GM10248 (cell line): ENCODE measurements at regions not wholly inside any gene's neighbourhood (a gene's known extent, or its start where the extent isn't known, plus 50 kb on each side); places are given as distances from the start of the nearest gene placed in this dataset.

Experiments used
- CTCF ChIA-PET: fragments of 300-600 bp; sonication (Branson Sonifier 250); formaldehyde crosslinking; extraction: SDS; loops from one replicate; lab custom pipeline; 2021; ENCODE audit warnings: antibody characterized with exemption; lab: Yijun Ruan, JAX
- POLR2A ChIA-PET: fragments of 350-650 bp; sonication (Branson Sonifier 250); formaldehyde crosslinking; extraction: SDS; loops from one replicate; lab custom pipeline; 2020; ENCODE audit warnings: antibody characterized with exemption; lab: Yijun Ruan, JAX
- DNase-seq: peaks from one replicate; pipeline ENCODE4 v3.0.0; 2012; ENCODE audit errors: extremely low spot score
- CTCF ChIP-seq: IDR thresholded peaks from 2 replicates; pipeline ENCODE4 v1.5.1; 2012; ENCODE audit warnings: mild to moderate bottlenecking, low read depth; ENCODE audit errors: extremely low read depth, missing control alignments, control extremely low read depth

- DNase-seq = no peak
- TF ChIP-seq CTCF = no peak
- POLR2A ChIA-PET = no interaction called here
- CTCF ChIA-PET = no interaction called here
Measured at GRCh38 chr13:97781891-97782305, 171.6 kb upstream of the IPO5 start.

- DNase-seq = no peak
- CTCF ChIA-PET = interaction anchor here (0.9 kb wide), 1 partner anchor 15 kb away, joined by 3 read pairs; no protein-coding TSS in a partner anchor
- POLR2A ChIA-PET = no interaction called here
- TF ChIP-seq CTCF = no peak
Measured at GRCh38 chr13:97786510-97786909, 167.0 kb upstream of the IPO5 start.

- DNase-seq = no peak
- no peak for TF ChIP-seq CTCF
- ChIA-PET CTCF (interaction anchor here (1.8 kb wide), 1 partner anchor 688 kb away, joined by 5 read pairs; no protein-coding TSS in a partner anchor), POLR2A (no interaction called here)
Measured at GRCh38 chr13:97797553-97797952, 155.9 kb upstream of the IPO5 start.

GRCh38 chr13:97798171-97798821 lies 155.2 kb upstream of the IPO5 start:
- no peak for DNase-seq
- ChIA-PET CTCF (interaction anchor here (1.8 kb wide), 1 partner anchor 689 kb away, joined by 5 read pairs; no protein-coding TSS in a partner anchor), POLR2A (no interaction called here)
- TF ChIP-seq CTCF = no peak

GRCh38 chr13:97798836-97799235 lies 154.6 kb upstream of the IPO5 start:
- TF ChIP-seq CTCF = no peak
- no peak for DNase-seq
- CTCF ChIA-PET = interaction anchor here (1.3 to 1.8 kb wide), 4 partner anchors 8 to 689 kb away, joined by 4 to 5 read pairs (median 4); no protein-coding TSS in a partner anchor
- POLR2A ChIA-PET = no interaction called here

- ChIA-PET POLR2A (no interaction called here), CTCF (interaction anchor here (1.1 to 1.5 kb wide), 2 partner anchors 18 to 38 kb away, joined by 3 read pairs; no protein-coding TSS in a partner anchor)
- no peak for TF ChIP-seq CTCF
- no peak for DNase-seq
Measured at GRCh38 chr13:97802213-97802612, 151.3 kb upstream of the IPO5 start.
